ENCODE measurements at regions not wholly inside any gene's neighbourhood (a gene's known extent, or its start where the extent isn't known, plus 50 kb on each side); places are given as distances from the start of the nearest gene placed in this dataset.
"Not testable (repeated sequence)": the region's sequence is repeated elsewhere in the genome, so short reads cannot be mapped to it uniquely, and the experiment has no call there.

DNA sequence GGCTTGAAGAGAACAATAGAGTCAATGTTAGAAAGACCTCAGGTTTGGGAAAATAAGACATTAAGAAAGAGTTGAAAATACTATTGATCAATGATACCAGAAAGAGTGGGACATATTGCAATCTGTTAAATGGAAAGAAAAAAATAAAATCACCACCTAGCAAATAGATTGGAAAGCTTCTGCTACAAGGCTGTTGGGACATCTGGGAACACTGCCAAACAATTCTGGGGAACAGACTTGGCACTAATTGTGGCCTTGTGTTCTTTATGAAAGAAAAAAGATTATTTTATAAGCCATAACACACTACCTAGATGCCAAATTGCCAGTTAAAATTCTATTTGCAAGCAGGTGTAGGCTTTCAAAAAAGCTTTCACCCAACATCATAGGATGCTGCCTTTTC is 137.8 kb downstream of the TSEN15 start:
- TF ChIP-seq, protein P1, sequence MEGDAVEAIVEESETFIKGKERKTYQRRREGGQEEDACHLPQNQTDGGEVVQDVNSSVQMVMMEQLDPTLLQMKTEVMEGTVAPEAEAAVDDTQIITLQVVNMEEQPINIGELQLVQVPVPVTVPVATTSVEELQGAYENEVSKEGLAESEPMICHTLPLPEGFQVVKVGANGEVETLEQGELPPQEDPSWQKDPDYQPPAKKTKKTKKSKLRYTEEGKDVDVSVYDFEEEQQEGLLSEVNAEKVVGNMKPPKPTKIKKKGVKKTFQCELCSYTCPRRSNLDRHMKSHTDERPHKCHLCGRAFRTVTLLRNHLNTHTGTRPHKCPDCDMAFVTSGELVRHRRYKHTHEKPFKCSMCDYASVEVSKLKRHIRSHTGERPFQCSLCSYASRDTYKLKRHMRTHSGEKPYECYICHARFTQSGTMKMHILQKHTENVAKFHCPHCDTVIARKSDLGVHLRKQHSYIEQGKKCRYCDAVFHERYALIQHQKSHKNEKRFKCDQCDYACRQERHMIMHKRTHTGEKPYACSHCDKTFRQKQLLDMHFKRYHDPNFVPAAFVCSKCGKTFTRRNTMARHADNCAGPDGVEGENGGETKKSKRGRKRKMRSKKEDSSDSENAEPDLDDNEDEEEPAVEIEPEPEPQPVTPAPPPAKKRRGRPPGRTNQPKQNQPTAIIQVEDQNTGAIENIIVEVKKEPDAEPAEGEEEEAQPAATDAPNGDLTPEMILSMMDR (IDR thresholded peaks at IDR 0.05), result no peak
- ATAC-seq (ENCODE audit: low FRiP score) (no peak), DNase-seq (ENCODE audit: low spot score) (no peak)

DNA sequence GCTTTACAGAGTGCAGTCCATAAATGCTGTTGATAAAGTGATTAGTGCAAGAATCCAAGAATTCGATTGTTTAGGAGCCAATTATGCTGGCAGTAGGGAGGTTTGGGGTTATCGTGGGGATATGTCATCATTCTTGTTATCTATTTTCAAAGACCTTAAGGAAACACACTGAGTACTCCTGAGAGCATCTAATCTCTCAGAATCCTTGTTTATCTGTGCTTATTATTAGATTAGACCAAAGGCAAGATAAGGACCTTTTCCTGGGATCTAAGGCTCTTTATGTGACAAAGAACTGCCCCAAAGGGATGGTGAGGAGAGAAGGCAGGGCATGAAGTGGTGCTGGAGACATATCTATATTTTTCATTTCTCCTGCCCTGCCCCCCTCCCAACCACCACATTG is 139.1 kb downstream of the TSEN15 start:
- ATAC-seq (ENCODE audit: low FRiP score), result peak; percentile 12
- DNase-seq (ENCODE audit: low spot score), result no peak
- TF ChIP-seq, protein P1 (IDR thresholded peaks at IDR 0.05), result no peak

DNA sequence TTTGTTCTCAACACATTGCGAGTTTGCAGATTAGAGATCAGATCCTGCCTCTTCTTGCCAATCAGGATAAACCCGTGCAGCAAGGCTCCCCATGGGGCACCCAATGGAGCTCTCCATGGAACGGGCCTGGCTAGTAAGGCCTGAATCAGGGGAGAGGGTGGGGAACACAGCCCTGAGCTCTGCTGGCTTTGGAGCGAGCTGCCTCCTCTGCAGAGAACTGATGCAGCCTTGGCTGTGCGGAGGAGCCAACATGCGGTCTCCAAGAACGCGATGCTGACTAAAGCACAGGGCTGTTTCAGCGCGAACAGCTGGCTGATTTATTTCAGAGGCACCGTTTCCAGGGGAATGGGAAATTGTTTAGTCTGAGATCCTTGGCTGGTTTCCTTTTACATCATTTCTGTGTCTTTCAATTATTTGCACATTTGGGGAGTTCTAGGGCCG is 139.7 kb downstream of the TSEN15 start:
- no peak for DNase-seq (ENCODE audit: low spot score)
- TF ChIP-seq, protein P1 (IDR thresholded peaks at IDR 0.05), result no peak
- ATAC-seq (ENCODE audit: low FRiP score), result peak; percentile 66

DNA sequence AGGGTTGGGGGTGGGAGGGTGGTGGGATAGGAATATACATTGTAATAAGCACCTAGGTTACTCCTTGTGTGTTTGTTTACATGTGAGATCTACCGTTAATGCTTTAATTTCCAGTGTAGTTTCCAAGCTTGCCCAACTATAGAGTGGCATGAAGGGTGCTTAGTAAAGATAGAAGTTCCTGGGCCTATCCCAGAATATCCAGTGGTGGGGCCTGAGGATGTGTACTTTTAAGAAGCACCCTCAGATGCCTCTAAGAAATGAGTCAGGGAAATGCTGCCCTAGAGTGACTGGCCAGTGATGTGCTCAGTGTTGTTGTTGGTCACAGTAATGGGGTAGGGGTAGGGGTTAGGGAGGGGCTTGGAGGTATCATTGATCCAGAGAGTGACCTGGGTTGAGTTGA is 141.3 kb downstream of the TSEN15 start:
- DNase-seq (ENCODE audit: low spot score) (no peak), ATAC-seq (ENCODE audit: low FRiP score) (no peak)
- TF ChIP-seq, protein P1 (IDR thresholded peaks at IDR 0.05), result no peak

DNA sequence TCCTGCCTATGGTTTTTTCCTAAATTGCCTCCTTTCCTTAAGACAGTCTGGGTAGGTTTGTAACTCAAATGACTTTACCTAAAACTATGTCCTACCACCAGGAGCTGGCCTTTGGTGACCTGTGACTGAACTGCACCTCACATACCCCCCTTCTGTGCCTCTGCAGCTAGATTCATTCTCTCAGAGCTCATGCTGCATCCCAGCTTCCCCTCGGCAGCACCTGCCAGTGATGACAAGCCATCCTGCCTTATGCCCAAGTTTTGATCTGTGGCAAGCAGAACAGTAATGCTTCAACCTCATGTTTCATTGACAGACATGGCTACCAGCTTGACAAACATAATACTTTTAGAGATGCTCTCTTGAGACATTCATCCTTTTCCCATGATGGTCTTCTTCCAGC is 141.9 kb downstream of the TSEN15 start:
- DNase-seq (ENCODE audit: low spot score), result no peak
- TF ChIP-seq, protein P1 (IDR thresholded peaks at IDR 0.05), result no peak
- no peak for ATAC-seq (ENCODE audit: low FRiP score)

DNA sequence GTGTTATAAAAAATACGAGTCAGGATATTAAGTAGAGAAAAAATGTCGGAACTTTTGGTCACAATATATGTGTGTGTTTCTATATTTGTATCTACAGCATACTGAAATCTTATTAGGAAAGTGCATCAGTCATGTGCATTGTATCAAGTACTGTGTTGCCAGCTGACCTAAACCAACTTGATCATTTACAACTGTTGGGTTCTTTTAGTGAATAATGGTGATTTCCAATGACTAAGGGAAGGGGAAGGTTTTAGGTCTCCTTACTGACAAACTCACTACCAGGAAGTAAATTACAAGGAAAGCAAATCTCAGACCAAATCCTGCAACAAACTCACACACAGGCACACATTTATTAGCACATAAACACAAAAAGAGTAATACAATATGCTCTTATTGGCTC is 142.7 kb downstream of the TSEN15 start:
- DNase-seq (ENCODE audit: low spot score), result no peak
- no peak for ATAC-seq (ENCODE audit: low FRiP score)
- TF ChIP-seq, protein P1 (IDR thresholded peaks at IDR 0.05), result no peak

DNA sequence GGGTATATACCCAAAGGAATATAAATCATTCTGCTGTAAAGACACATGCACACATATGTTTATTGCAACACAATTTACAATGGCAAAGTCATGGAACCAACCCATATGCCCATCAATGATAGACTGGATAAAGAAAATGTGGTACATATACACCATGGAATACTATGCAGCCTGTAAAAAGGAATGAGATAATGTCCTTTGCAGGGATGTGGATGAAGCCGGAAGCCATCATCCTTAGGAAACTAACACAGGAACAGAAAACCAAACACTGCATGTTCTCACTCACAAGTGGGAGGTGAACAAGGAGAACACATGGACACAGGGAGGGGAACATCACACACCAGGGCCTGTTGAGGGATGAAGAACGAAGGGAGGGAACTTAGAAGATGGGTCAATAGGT is 144.2 kb downstream of the TSEN15 start:
- ATAC-seq (ENCODE audit: low FRiP score), result not testable (repeated sequence)

DNA sequence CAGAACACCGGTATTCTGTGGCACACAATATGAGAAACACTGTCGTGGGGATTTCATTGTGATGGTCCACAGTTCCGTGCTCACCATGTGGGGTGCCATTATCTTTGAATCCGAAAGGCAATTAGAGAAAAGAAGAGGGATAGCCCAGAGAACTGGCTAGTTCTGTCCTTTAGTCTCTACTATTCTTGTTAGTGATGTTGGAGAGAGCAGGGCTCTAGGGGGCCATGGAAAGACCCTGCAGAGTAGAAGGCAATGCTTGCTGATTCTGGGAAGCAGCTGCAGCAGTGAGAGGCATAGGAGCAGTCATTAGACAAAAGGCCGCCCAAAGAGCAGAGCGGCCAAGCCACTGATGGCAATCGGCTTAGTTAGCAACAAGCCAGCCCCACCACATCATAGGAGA is 146.3 kb downstream of the TSEN15 start:
- ATAC-seq (ENCODE audit: low FRiP score), result no peak
- no peak for DNase-seq (ENCODE audit: low spot score)
- TF ChIP-seq, protein P1 (IDR thresholded peaks at IDR 0.05), result no peak

More for the DNA sequence above, 144.2 kb downstream of the TSEN15 start:
- not testable (repeated sequence) for DNase-seq (ENCODE audit: low spot score)

Data from omental fat pad (tissue), 3 donors.